SK-N-SH treated with all-trans-retinoic acid at 6 μM for 48 hours (cell line): ENCODE measurements at regions not wholly inside any gene's neighbourhood (a gene's known extent, or its start where the extent isn't known, plus 50 kb on each side); places are given as distances from the start of the nearest gene placed in this dataset.

ENCODE experiments used
- CREB5 ChIP-seq: fragments of 250-450 bp; sonication (Bioruptor Pico); IDR thresholded peaks from 2 replicates; pipeline ENCODE4 v1.5.1; 2020; ENCODE audit warnings: low read depth, mild to moderate bottlenecking, moderate library complexity
- CSDC2 ChIP-seq: fragments of 250-450 bp; sonication (Bioruptor Pico); IDR thresholded peaks from 2 replicates; pipeline ENCODE4 v1.5.0; 2020; ENCODE audit warnings: mild to moderate bottlenecking, moderate library complexity
- ISL1 ChIP-seq: fragments of 250-450 bp; sonication (Bioruptor Pico); IDR thresholded peaks from 2 replicates; pipeline ENCODE4 v2.1.2; 2022; ENCODE audit warnings: mild to moderate bottlenecking, moderate library complexity
- PPARA ChIP-seq: fragments of 250-450 bp; sonication (Bioruptor Pico); IDR thresholded peaks from 2 replicates; pipeline ENCODE4 v1.5.0; 2020; ENCODE audit warnings: mild to moderate bottlenecking, borderline replicate concordance
- ZFP3 ChIP-seq: fragments of 250-450 bp; sonication (Bioruptor Pico); IDR thresholded peaks from 2 replicates; pipeline ENCODE4 v1.5.0; 2020; ENCODE audit warnings: mild to moderate bottlenecking, moderate library complexity

- TF ChIP-seq PPARA = no peak
- no peak for TF ChIP-seq ISL1 (CRISPR knock-in tag)
- TF ChIP-seq CREB5 = no peak
- TF ChIP-seq CSDC2 (CRISPR knock-in tag) = no peak
- no peak for TF ChIP-seq ZFP3
These were observed 175.5 kb upstream of the SERP2 start for GRCh38 chr13:44197791-44198770.
